Osteoblast (primary cell): ENCODE measurements at regions not wholly inside any gene's neighbourhood (a gene's known extent, or its start where the extent isn't known, plus 50 kb on each side); places are given as distances from the start of the nearest gene placed in this dataset.

ENCODE experiments used
- DNase-seq: peaks from one replicate; pipeline ENCODE4 v3.0.0; 2011; ENCODE audit warnings: low spot score, mixed read lengths; ENCODE audit not compliant: insufficient read length; ENCODE audit errors: missing footprints
- H2AFZ ChIP-seq: 2 replicates; pipeline ENCODE4 v1.6.0; 2011; ENCODE audit warnings: mild to moderate bottlenecking, low read length
- H3K27ac ChIP-seq: 2 replicates; pipeline ENCODE4 v1.5.1; 2011; ENCODE audit warnings: mild to moderate bottlenecking, low read depth, low read length, moderate library complexity
- H3K27me3 ChIP-seq: 2 replicates; pipeline ENCODE4 v1.6.0; 2012; ENCODE audit warnings: mild to moderate bottlenecking, control low read depth, inconsistent platforms, low read length, moderate library complexity; ENCODE audit not compliant: insufficient read depth
- H3K36me3 ChIP-seq: 2 replicates; pipeline ENCODE4 v1.5.1; 2011; ENCODE audit warnings: mild to moderate bottlenecking, low read length, control low read depth, moderate library complexity; ENCODE audit not compliant: insufficient read depth
- H3K4me1 ChIP-seq: 2 replicates; pipeline ENCODE4 v1.5.1; 2011; ENCODE audit warnings: mild to moderate bottlenecking, low read length, control low read depth, moderate library complexity; ENCODE audit not compliant: insufficient read depth
- H3K4me2 ChIP-seq: 2 replicates; pipeline ENCODE4 v1.6.0; 2011; ENCODE audit warnings: mild to moderate bottlenecking, low read length; ENCODE audit not compliant: insufficient read depth
- H3K4me3 ChIP-seq: fragments of 200-600 bp; sonication (generic); 3 replicates; pipeline ENCODE4 v1.5.1; 2012; ENCODE audit warnings: mild to moderate bottlenecking, low read length, inconsistent platforms; ENCODE audit not compliant: insufficient read depth
- H3K79me2 ChIP-seq: 2 replicates; pipeline ENCODE4 v1.6.0; 2012; ENCODE audit warnings: mild to moderate bottlenecking, low read length, control low read depth, inconsistent platforms; ENCODE audit not compliant: insufficient read depth
- H3K9me3 ChIP-seq: 2 replicates; pipeline ENCODE4 v1.5.1; 2011; ENCODE audit warnings: low read depth, low read length, control low read depth
- H4K20me1 ChIP-seq: 2 replicates; pipeline ENCODE4 v1.6.0; 2012; ENCODE audit warnings: mild to moderate bottlenecking, low read length, control low read depth; ENCODE audit not compliant: insufficient read depth
- TF ChIP-seq, protein P1 (sequence below): IDR thresholded peaks from 2 replicates; pipeline ENCODE4 v1.5.1; 2011; ENCODE audit warnings: mild to moderate bottlenecking, low read depth, low read length, moderate library complexity; ENCODE audit errors: extremely low read depth

DNA sequence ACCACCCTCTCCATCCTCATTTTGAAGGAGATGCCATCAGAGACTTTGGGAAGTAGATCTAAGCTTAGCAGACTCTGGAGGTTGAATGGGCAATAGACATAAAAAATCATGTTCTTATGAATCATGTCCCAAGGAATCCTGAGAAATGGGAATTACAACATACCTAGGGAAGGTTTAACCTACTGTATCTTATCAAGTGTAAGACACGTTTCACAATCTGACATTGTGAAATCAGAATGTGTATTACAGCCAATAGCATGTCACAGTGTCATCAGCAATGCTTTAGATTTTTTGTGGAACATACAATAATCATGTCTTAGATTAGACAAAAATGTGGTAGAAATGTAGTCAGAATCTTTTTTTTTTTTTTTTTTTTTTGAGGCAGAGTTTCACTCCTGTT is 332.4 kb upstream of the TLE3 start:
- H3K79me2 ChIP-seq: no peaks in the 10 kb centered on the region
- H3K27me3 ChIP-seq: peaks cover 40% of the 10 kb centered on the region
- DNase-seq: peak; percentile 78

DNA sequence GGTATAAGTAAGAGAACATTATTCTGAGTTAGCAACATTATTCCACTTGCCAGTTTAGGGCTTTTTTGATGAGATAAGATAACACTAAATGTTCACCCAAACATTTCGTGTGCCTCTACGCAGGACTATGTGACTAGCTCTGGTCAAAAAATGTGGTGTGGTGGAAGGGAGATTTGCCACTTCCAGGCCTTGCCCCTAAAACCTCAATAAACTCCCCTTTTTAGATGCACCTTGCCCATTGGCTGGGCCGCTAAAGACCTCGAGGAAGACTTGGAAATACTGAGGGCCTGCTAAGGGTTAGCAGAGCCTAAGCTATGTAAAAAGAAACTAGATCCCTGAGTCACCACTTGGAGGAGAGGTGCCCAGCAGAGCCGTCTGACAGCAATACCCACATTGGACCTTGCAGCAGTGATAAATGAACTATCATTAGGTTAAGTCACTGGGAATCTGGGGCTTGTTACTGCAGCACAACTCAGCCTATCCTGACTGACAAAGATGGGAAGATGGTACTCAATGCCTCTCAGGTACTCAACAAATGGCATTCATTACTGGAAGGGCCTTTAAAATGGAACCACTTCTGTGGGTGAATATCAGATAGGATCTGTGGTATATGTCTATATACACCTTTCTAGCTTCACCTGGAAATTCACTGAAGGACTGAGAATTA is 331.5 kb upstream of the TLE3 start:
- no peak overlapping the region for H2AFZ ChIP-seq
- H3K9me3 ChIP-seq: peaks cover 4% of the 10 kb centered on the region
- H3K36me3 ChIP-seq: no peaks in the 10 kb centered on the region
- peaks cover 43% of the 10 kb centered on the region for H3K27me3 ChIP-seq
- no peaks in the 10 kb centered on the region for H4K20me1 ChIP-seq
- no peak for DNase-seq
- H3K4me3 ChIP-seq: no peak overlapping the region
- TF ChIP-seq, protein P1, sequence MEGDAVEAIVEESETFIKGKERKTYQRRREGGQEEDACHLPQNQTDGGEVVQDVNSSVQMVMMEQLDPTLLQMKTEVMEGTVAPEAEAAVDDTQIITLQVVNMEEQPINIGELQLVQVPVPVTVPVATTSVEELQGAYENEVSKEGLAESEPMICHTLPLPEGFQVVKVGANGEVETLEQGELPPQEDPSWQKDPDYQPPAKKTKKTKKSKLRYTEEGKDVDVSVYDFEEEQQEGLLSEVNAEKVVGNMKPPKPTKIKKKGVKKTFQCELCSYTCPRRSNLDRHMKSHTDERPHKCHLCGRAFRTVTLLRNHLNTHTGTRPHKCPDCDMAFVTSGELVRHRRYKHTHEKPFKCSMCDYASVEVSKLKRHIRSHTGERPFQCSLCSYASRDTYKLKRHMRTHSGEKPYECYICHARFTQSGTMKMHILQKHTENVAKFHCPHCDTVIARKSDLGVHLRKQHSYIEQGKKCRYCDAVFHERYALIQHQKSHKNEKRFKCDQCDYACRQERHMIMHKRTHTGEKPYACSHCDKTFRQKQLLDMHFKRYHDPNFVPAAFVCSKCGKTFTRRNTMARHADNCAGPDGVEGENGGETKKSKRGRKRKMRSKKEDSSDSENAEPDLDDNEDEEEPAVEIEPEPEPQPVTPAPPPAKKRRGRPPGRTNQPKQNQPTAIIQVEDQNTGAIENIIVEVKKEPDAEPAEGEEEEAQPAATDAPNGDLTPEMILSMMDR: no peak
- peaks cover 12% of the 10 kb centered on the region for H3K4me1 ChIP-seq
- no peak overlapping the region for H3K27ac ChIP-seq
- no peak overlapping the region for H3K4me2 ChIP-seq
- no peaks in the 10 kb centered on the region for H3K79me2 ChIP-seq

More for the DNA sequence above, 332.4 kb upstream of the TLE3 start:
- Histone ChIP-seq H3K4me1 (peaks cover 12% of the 10 kb centered on the region), H3K4me2 (no peak overlapping the region), H3K9me3 (peaks cover 4% of the 10 kb centered on the region), H3K4me3 (no peak overlapping the region), H4K20me1 (no peaks in the 10 kb centered on the region), H3K27ac (no peak overlapping the region), H3K36me3 (no peaks in the 10 kb centered on the region), H2AFZ (no peak overlapping the region)
- TF ChIP-seq, protein P1: no peak

DNA sequence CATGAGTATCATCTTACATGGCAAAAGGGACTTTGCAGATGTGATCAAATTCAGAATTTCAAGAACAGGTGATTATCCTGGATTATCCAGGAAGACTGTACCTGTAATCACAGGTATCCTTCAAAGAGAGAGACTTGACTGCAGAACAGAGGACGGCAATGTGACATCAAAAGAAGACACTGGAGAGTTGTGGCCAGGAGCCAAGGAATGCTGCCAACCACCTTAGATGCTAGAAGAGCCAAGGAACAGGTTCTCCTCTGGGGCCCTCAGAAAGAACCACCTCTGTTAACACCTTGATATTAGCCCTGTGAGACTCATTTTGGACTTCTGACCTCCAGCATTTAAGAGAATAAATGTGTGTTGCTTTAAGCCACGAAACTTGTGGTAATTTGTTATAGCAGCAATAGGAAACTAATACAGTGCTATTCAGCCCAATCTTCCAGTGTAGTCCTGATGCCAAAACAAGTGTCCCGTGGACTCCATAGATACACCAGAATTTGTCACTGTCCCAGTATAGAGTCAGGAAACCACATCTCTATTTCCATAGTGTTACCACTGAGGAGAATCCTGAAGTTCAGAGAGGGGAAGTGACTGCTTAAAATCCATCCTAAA is 330.6 kb upstream of the TLE3 start:
- TF ChIP-seq, protein P1: no peak
- H3K4me1 ChIP-seq: peaks cover 12% of the 10 kb centered on the region
- peaks cover 4% of the 10 kb centered on the region for H3K9me3 ChIP-seq
- H3K27me3 ChIP-seq: peaks cover 45% of the 10 kb centered on the region
- DNase-seq: no peak
- H3K4me3 ChIP-seq: no peak overlapping the region
- H4K20me1 ChIP-seq: no peaks in the 10 kb centered on the region
- no peak overlapping the region for H3K27ac ChIP-seq
- H3K79me2 ChIP-seq: no peaks in the 10 kb centered on the region
- H3K4me2 ChIP-seq: no peak overlapping the region
- H2AFZ ChIP-seq: no peak overlapping the region
- H3K36me3 ChIP-seq: no peaks in the 10 kb centered on the region
